Ecto neural progenitor cell (in vitro differentiated cells): ENCODE measurements at regions not wholly inside any gene's neighbourhood (a gene's known extent, or its start where the extent isn't known, plus 50 kb on each side); places are given as distances from the start of the nearest gene placed in this dataset.

ENCODE experiments used
- DNase-seq: peaks from one replicate; pipeline ENCODE4 v3.0.0-alpha.2; 2018; ENCODE audit warnings: low spot score

GRCh38 chr1:170219163-170219562, 73.4 kb downstream of the NTMT2 start:
- DNase-seq: no peak

GRCh38 chr1:170221031-170221430, 75.3 kb downstream of the NTMT2 start:
- DNase-seq: no peak

DNA sequence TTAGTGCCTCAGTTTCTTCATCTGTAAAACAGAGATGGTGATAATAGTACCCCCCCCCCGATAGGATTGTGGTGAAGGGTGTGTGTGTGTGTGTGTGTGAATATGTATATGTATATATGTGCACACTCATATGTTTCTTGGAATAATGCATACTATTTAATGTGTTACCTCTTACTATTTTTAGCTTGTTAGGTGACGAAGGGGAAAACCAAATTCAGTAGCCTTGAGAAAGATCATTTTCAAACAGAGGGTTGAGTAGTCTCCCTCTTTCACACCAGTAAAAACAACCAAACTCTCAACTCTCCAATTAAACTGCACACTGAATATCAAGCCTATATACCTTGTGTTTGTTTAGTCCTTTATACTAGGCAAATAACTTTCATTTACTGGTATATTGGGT, 75.7 kb downstream of the NTMT2 start:
- no peak for DNase-seq

DNA sequence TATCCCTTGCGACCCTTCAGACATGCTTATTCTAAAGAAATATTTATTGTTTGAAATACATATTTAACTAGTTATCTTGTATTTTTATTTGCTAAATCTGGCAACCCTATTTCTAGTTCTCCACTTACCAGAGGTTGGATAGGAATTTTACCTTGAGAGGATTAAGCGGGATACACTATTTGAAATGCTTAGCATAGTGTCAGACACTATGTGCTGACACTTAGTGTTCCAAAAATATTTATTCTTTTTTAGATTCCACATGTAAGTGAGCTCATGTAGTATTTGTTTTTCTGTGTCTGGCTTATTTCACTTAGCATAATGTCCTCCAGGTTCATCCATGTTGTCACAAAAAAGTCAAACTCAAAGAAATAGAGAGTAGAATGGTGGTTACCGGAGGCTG, 78.7 kb downstream of the NTMT2 start:
- no peak for DNase-seq

DNA sequence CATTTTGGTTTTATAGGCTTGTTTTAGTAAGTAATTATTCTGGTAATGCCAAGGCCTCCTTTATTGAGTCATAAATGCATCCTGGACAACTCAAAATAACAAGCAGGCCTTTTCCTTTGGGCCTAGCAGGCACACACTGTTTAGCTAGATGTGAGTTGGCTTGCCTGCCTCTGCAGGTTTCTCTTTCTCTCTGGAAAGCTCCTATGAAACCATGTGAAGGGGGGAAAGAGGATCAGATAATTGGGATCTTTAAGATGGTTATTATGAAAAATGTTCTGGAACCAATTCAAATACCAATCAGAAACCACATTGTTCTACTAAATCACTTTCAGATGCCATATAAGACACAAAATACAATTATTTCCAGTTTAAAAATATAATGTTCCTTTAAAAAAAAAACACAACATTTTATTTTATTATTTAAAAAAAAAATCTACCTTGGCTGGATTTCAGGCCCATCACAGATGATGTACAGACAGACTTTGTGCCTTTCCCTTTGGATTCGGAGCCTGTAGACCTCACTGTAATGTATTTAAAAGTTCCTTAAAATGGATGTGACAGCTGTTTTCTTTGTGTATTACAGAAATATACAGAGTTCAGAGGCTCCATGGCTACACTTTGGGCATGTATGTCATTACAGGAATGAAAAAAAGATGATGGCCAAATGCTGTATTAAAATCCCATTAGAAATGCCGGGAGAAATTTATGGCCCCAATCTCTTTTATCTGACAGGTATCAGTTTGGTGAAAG, 80.2 kb downstream of the NTMT2 start:
- no peak for DNase-seq

DNA sequence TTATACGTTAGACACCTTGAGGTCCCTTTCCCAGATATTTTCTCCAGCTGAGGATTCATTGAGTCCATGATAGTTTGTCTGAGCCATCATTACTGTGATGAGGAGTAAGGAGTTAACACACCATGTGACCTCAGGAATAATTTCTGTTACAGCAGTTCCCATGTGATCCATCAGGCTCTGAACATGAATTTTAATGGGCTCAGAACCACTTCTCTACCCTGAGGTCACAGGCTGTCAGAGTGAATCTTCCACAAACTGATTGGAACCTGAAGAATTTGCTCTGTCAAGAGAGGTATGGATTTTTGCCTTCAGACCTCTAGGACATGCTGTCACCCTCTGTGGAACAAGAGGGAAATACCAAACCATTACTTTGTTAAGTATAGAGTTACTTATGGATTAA, 81.0 kb downstream of the NTMT2 start:
- DNase-seq: no peak

DNA sequence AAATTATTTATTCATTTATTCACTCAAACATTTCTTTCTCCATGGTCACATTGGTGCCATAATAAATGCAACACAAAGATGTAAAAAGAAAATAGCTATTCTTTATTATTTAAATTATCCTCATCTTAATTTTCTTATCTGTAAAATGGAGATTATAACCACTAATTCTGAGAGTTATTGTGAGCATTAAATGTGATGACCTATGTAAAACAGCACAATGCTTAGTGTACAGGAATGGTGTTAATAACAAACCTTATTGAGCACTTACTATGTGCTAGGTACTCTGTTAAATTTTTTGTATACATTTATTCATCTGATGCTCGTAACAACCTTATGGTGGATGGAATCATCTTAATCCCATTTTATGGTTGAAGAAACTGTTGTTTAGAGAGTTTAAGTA, 84.6 kb downstream of the NTMT2 start:
- DNase-seq: no peak

- DNase-seq: no peak
Observed at GRCh38 chr1:170231662-170232061, 85.9 kb downstream of the NTMT2 start.

DNA sequence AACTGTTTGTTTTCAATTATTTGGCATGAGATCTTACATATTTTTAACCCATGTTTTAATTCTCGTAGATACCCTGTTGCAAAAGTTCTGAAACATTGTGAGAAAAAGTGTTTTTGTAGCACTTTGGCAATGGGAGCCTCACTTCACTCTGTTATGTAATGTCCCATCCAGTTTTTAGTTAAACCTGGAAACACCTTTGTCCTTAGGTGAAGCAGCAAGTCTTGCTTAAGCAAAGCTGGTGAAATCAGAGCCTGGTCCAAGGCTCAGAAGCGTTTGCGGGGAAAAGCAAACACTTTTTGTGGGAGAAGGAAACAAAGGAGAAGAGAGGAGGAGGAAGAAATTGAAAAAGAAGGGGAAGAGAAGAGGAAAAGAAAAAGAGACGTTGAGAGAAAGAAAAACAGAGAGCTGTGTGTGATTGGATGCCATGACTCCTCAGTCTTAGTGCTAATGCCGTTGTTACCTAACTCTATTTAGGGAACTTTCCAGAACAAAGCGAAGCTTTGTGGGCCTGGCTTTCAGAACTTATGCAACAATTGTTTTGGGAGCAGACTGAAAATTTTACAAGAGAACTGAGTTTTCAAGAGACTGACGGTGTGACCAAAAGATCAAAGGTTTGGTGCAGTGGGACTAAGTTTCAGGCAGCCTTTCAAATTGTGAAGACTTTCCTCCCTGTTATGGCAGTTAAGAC, 93.1 kb downstream of the NTMT2 start:
- no peak for DNase-seq

- DNase-seq: no peak
Observed at GRCh38 chr1:170239445-170239844, 93.7 kb downstream of the NTMT2 start.

- DNase-seq: no peak
Observed at GRCh38 chr1:170240409-170240808, 94.7 kb downstream of the NTMT2 start.

DNA sequence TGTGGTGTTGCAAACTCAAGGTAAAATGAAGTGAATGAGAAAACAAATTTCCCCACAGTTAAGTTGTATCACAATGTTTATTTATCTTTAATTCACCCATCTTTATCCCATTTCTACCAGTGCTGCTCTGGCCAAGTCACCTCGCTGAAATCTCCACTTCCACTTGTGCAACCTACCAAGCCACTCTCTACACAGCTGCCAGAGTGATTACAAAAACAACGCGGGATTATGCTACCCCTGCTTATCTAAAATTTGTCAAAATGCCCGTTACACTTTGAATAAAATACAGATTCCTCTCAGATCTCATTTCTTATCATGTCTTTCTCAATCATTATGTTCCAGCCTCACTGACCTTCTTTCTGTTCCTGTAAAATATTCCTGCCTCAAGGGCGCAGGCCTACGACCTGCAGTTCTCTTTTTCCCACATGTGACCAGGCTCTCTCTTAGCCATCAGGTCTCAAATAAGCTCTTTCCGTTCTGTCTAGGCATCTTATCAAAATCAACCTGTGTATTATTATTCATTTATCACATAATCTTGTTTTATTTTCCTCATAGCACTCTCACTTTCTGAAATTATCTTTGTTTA, 95.6 kb downstream of the NTMT2 start:
- no peak for DNase-seq

- DNase-seq: no peak
Observed at GRCh38 chr1:170247751-170248521, 102.2 kb downstream of the NTMT2 start.

- no peak for DNase-seq
Observed at GRCh38 chr1:170250531-170251276, 104.9 kb downstream of the NTMT2 start.

- no peak for DNase-seq
Observed at GRCh38 chr1:170252851-170253579, 107.3 kb downstream of the NTMT2 start.

DNA sequence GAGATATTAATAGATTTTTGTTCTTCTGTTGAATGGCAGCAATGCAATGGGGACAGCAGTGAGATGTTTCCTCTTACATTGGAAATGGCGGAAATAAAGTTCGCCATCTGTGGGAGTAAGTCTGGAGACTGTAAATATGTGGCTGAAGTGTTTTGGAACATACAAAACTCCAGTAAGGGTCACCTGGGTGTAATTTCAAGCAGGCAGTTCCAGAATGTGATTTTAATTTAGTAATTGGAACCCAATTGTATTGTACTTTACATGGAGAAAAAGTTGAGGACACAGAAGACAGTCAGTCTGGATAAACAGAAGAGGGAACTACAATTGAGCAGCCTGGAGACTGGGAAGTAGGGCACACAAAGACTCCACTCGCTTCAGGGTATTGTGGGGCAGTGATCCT, 108.6 kb downstream of the NTMT2 start:
- DNase-seq: no peak

DNA sequence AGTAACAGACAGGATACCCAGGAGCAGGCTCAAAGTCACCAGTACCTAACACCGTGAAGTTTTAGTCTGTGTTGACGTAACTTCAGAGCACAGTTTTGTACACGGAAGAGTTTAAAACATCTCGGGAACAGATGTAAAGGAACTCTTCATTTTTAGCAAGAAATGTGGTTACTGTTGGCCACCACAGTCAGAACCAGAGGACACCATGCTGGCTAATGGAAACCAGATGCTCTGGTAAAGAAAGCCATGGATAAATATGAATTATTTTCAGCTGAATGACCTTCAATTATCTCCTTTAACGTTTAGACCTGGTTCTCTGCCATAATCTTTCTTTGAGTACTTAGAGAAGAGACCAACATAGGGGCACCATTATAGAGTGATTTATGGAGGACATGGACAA, 115.9 kb downstream of the NTMT2 start:
- no peak for DNase-seq

DNA sequence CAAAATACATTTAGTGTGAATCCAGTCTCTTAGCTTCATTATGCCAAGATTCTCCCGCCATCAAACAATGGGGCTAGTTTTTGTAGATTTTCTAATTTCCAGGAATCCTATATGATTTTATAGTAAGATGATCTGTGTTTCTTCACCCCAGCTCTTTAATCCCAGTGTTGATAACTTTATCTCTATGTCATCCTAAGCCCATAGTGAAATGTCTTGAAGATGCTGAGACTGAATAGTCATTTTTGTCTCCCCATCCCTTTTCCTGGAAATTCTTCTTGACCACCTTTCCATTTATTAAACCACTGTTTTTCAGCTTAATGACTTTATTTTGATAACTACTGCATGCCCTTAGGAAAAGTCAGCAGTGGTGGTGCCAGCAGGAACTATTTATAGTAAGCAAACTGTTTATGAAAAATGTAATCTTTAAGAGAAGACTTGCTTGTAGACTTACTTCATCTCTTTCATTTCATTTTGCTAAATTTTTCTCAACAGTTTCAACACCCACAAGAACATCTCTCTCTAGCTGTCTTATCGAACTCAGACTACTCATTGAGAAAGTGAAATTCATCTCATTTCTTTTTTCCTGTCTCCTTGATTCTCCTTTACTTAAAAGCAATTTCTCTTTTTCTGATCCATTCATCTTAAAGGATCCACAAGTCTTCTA, 116.6 kb downstream of the NTMT2 start:
- DNase-seq: no peak

DNA sequence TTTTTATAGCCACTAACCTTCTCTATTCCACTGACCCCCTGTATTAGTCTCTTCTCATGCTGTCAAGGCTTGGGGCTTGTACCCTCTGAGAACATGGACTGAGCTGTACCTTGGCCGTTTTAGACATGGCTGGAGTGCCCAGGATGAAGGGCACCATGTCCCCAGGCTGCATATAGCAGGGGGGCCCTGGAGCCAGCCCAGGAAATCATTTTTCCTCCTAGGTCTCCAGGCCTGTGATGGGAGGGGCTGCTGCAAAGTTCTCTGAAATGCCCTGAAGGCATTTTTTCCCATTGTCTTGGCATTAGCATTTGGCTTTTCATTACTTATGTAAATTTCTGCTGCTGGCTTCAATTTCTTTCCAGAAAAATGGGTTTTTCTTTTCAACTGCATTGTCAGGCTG, 119.5 kb downstream of the NTMT2 start:
- DNase-seq: no peak

DNA sequence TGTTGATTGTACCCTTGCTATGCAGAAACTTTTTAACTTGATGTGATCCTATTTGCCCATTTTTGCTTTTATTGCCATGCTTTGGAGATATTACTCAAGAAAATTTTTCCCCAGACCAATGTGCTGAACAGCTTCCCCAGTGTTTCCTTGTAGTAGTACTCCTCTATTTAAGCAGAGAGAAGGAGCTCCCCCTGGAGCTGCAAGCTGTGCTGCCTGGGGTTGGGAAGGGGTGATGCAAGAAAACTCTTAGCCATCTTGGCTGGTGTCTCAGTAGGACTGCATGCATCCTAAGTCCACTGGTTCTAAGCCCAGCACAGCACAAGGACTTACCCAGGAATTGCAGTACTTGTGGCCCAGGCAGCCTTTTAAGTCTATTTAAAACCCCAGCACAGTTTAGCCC, 121.6 kb downstream of the NTMT2 start:
- DNase-seq: no peak
